Testis (tissue), 2 donors: ENCODE measurements at regions not wholly inside any gene's neighbourhood (a gene's known extent, or its start where the extent isn't known, plus 50 kb on each side); places are given as distances from the start of the nearest gene placed in this dataset.

Experiments used
- DNase-seq: peaks from one replicate; pipeline ENCODE4 v3.0.0-alpha.2; 2019
- H3K27ac ChIP-seq, 2 donors: fragments of 200-600 bp; sonication (generic); one replicate each; pipeline ENCODE4 v1.5.1; 2019
- H3K27me3 ChIP-seq: fragments of 200-600 bp; sonication (generic); one replicate; pipeline ENCODE4 v1.5.1; 2019
- H3K36me3 ChIP-seq: fragments of 200-600 bp; sonication (generic); one replicate; pipeline ENCODE4 v1.5.1; 2017; ENCODE audit warnings: low read depth; ENCODE audit errors: missing control alignments
- H3K4me1 ChIP-seq: fragments of 200-600 bp; sonication (generic); one replicate; pipeline ENCODE4 v1.5.1; 2019
- H3K4me3 ChIP-seq, 2 donors: fragments of 200-600 bp; sonication (generic); one replicate each; pipeline ENCODE4 v1.5.1; 2017 to 2019
- H3K9me3 ChIP-seq: fragments of 200-600 bp; sonication (generic); one replicate; pipeline ENCODE4 v1.5.1; 2017
- CTCF ChIP-seq, 3 experiments: fragments of 450-650 bp in 2 of 3; fragments of 200-600 bp in 1 of 3; sonication (generic) in 1 of 3; IDR thresholded peaks; one replicate each; pipeline ENCODE4 v1.5.1; 2016 to 2019; ENCODE audit warnings: antibody characterized with exemption in 3 of 3, mild to moderate bottlenecking in 2 of 3, moderate library complexity in 1 of 3
- POLR2A ChIP-seq: fragments of 450-650 bp; IDR thresholded peaks from one replicate; pipeline ENCODE4 v1.6.1; 2017; ENCODE audit warnings: antibody characterized with exemption, mild to moderate bottlenecking, moderate library complexity
- WGBS, 2 donors: methylation state at CpG; one replicate each; pipeline ENCODE4 v1.1.5; 2018; 5-methylcytosine and 5-hydroxymethylcytosine counted together
- intact Hi-C: fragments of 100-400 bp; cut with DNase I; formaldehyde crosslinking; loops from one replicate; pipeline ENCODE4 v1.15.1; 2023; ENCODE audit warnings: low total_unique reads

GRCh38 chr22:35204807-35205775 is 52.2 kb upstream of the HMGXB4 start:
- Histone ChIP-seq H3K9me3 (no peaks in the 10 kb centered on the region), H3K4me3 (no peak overlapping the region), H3K27ac (no peak overlapping the region), H3K36me3 (no peaks in the 10 kb centered on the region), H3K4me1 (no peaks in the 10 kb centered on the region), H3K27me3 (no peaks in the 10 kb centered on the region)
- WGBS, 2 donors, result 52 to 54% methylated on average over 14 of the region's 14 CpGs
- DNase-seq, result no peak
- intact Hi-C loops, result no loop called here
- TF ChIP-seq POLR2A (no peak), CTCF (IDR thresholded peaks at IDR 0.05) (no peak)

GRCh38 chr22:35205961-35206360 is 51.3 kb upstream of the HMGXB4 start:
- DNase-seq, result no peak
- Histone ChIP-seq H3K4me1 (no peaks in the 10 kb centered on the region), H3K27ac (no peak overlapping the region), H3K9me3 (no peaks in the 10 kb centered on the region), H3K27me3 (no peaks in the 10 kb centered on the region), H3K4me3 (no peak overlapping the region), H3K36me3 (no peaks in the 10 kb centered on the region)
- 51 to 52% methylated on average over 5 of the region's 5 CpGs for WGBS, 2 donors
- no peak for TF ChIP-seq CTCF (IDR thresholded peaks at IDR 0.05)
- no peak for TF ChIP-seq POLR2A
- intact Hi-C loops, result no loop called here

- Histone ChIP-seq H3K9me3 (no peaks in the 10 kb centered on the region), H3K4me1 (no peaks in the 10 kb centered on the region), H3K4me3 (no peak overlapping the region), H3K27me3 (no peaks in the 10 kb centered on the region), H3K36me3 (no peaks in the 10 kb centered on the region), H3K27ac (no peak overlapping the region)
- intact Hi-C loops, result no loop called here
- 90 to 100% methylated on average over 1 of the region's 1 CpG for WGBS, 2 donors
- TF ChIP-seq CTCF (IDR thresholded peaks at IDR 0.05), result no peak
- TF ChIP-seq POLR2A, result no peak
- no peak for DNase-seq
Observed at GRCh38 chr22:35206889-35207288, 50.4 kb upstream of the HMGXB4 start.
